Right renal pelvis (tissue), 4 donors: ENCODE measurements at regions not wholly inside any gene's neighbourhood (a gene's known extent, or its start where the extent isn't known, plus 50 kb on each side); places are given as distances from the start of the nearest gene placed in this dataset.

ENCODE experiments used
- DNase-seq, 4 donors: peaks; one replicate each; pipeline ENCODE4 v3.0.0-alpha.2; 2013; ENCODE audit warnings: low read depth in 4 of 4, low spot score in 3 of 4, missing footprints in 1 of 4

- DNase-seq: no peak
These were observed 275.1 kb upstream of the KLF14 start for GRCh38 chr7:131008840-131009711.

GRCh38 chr7:131010029-131010716 lies 276.2 kb upstream of the KLF14 start:
- DNase-seq: no peak

- no peak for DNase-seq
These were observed 276.9 kb upstream of the KLF14 start for GRCh38 chr7:131010717-131011431.

GRCh38 chr7:131011432-131011742 lies 277.4 kb upstream of the KLF14 start:
- DNase-seq: no peak

GRCh38 chr7:131011976-131012375 lies 278.0 kb upstream of the KLF14 start:
- no peak for DNase-seq

GRCh38 chr7:131012477-131013031 lies 278.5 kb upstream of the KLF14 start:
- no peak for DNase-seq

- DNase-seq: no peak
These were observed 279.7 kb upstream of the KLF14 start for GRCh38 chr7:131013716-131014115.

GRCh38 chr7:131014906-131015656 lies 281.1 kb upstream of the KLF14 start:
- no peak for DNase-seq

GRCh38 chr7:131015657-131015958 lies 281.6 kb upstream of the KLF14 start:
- DNase-seq: no peak

- DNase-seq: no peak
These were observed 282.2 kb upstream of the KLF14 start for GRCh38 chr7:131016230-131016629.

GRCh38 chr7:131019351-131019750 lies 285.3 kb upstream of the KLF14 start:
- DNase-seq: no peak

- no peak for DNase-seq
These were observed 286.8 kb upstream of the KLF14 start for GRCh38 chr7:131020759-131021261.

- no peak for DNase-seq
These were observed 287.5 kb upstream of the KLF14 start for GRCh38 chr7:131021460-131021859.

GRCh38 chr7:131021902-131022301 lies 287.9 kb upstream of the KLF14 start:
- DNase-seq: no peak

- no peak for DNase-seq
These were observed 292.4 kb upstream of the KLF14 start for GRCh38 chr7:131026297-131027000.

- no peak for DNase-seq
These were observed 293.3 kb upstream of the KLF14 start for GRCh38 chr7:131027287-131027773.

- DNase-seq: no peak
These were observed 294.3 kb upstream of the KLF14 start for GRCh38 chr7:131028295-131028694.

GRCh38 chr7:131029002-131029401 lies 295.0 kb upstream of the KLF14 start:
- no peak for DNase-seq

- no peak for DNase-seq
These were observed 296.4 kb upstream of the MKLN1 start for GRCh38 chr7:131031099-131031868.
